Spleen (tissue), 7 donors: ENCODE measurements at regions not wholly inside any gene's neighbourhood (a gene's known extent, or its start where the extent isn't known, plus 50 kb on each side); places are given as distances from the start of the nearest gene placed in this dataset.

Experiments
- CTCF ChIP-seq, 11 experiments: fragments of 200-600 bp in 7 of 11; fragments of 450-650 bp in 4 of 11; sonication (generic) in 4 of 11; IDR thresholded peaks in 8 of 11; conservative IDR thresholded peaks in 3 of 11; 1 replicate in 7 of 11; 2 replicates in 4 of 11; pipeline versions ENCODE4 v1.4.0 to v1.8.0; 2016 to 2021; ENCODE audit warnings: antibody characterized with exemption in 11 of 11, inconsistent platforms in 4 of 11, mild to moderate bottlenecking in 1 of 11
- POLR2A ChIP-seq, 3 donors: fragments of 450-650 bp; IDR thresholded peaks; one replicate each; pipeline ENCODE4 v1.5.1; 2017; ENCODE audit warnings: antibody characterized with exemption in 3 of 3, mild to moderate bottlenecking in 1 of 3
- donor health status: DM: no; HTN: no; CAD: no; lungs with moderate emphysema.
- donor health status: DM: no; HTN: no; CAD: no.
- donor health status: DM: no; HTN: no; CAD: no.

DNA sequence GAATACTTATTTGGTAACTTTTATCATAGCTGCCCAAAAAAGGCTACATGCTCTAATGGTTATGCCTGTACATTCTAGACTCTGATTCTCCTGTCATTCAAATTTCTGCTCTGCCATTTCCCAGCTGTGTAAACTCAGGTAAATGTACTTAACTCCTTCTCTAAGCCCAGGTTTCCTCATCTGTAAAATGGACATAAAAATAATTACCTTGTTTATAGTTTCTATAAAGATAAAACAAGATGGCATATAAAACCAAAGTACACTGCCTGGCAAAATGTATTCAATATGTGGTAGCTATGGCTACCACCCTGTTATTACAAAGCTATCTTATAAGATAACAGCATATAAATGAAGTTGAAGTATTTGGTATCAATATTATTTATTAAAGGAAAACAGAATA, 158.8 kb downstream of the PPARGC1A start:
- no peak for TF ChIP-seq CTCF (IDR thresholded peaks at IDR 0.05 in 8 of 11, conservative IDR thresholded peaks at IDR 0.05 in 3 of 11)
- TF ChIP-seq POLR2A (IDR thresholded peaks at IDR 0.05), result no peak
